ENCODE measurements at regions not wholly inside any gene's neighbourhood (a gene's known extent, or its start where the extent isn't known, plus 50 kb on each side); places are given as distances from the start of the nearest gene placed in this dataset.

DNA sequence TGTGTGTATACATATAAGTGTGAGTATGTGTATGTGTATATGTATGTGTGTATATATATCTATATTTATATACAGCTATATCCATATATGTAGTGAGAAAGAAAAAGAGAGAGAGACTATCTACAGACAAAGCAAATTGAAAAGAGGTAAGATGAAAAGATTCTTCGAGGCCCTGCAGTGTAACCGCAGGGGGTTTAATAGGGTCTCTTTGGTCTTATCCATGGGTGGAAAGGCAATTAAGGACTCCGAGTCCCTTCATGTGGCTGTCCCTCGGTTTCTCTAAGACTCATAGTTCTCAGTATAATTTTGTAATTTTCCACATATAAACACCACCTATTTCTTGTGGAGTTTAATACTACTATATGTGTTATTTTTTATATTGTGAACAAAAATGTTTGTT lies 50.6 kb upstream of the JAZF1 start:
- no peak for DNase-seq (ENCODE audit: low read depth)

DNA sequence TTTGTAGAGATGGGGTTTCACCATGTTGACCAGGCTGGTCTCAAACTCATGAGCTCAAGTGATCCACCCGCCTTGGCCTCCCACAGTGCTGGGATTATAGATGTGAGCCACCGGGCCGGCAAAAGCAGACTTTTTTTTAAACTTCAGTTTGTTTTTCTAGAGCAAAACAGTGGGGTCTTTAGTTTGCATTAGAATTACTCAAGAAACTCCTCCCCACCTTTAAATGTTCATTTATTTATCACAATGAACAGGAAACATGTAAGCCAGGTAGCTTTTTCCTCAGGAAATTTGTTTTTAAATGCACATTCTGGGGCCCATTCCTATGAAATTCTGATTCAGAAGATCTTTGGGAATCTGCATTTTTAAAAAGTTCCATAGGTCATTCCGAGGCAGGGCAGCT lies 56.0 kb upstream of the JAZF1 start:
- DNase-seq (ENCODE audit: low read depth): no peak

DNA sequence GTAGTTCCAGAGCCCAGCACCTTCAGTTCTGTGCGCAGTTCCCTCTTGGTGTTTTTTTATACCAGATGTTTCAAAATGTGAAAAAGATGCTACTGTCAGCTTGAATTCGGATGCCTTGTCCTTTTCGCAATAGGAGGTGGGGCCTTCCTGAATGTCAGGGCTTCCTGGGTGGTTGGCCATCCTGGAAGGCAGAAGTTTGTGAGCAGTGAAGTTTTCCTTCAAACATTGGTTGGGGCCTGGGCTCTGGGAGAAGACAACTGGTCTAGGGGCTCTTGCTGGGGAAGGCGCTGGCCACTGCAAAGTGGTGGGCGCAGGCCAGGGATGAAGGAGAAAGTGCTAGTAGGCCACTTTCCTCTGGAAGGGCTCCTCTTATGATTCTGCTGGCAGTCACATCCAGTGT lies 56.8 kb upstream of the JAZF1 start:
- no peak for DNase-seq (ENCODE audit: low read depth)

DNA sequence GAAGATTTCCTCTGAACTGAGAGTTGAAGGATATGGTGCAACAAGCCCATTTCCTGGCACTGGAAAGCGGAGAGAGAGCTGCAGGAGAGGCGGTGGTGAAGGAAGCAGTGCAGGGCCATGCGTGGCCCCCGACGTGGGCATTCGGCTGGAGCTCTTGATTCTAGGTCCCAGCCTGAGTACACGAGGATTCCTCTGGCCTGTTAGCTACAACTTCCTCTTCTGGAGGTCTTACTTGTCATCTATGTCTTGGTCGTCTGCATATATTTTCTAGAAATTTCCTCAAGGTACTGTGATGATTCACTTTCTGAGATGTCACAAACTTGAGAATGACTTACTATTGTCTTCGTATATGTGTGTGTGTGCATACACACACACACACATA lies 59.2 kb upstream of the JAZF1 start:
- DNase-seq (ENCODE audit: low read depth): no peak

DNA sequence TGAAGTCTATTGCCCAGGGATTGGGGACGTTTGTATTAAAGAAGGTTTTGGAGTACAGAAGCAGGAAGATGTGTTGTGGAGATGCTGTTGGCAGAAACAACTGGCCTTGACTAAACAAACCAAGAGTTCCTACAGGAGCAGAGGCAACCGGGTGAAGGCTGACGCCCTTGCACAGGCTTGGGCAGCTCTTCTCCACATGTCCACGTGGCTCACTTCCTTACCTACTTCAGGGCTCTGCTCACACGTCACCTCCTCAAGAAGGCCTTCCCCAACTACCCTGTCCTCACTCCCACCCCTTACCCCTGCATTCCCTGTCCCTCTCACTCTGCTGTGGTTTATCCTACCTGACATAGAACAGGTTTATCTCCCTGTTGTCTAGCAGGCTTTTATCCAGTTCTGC lies 59.9 kb upstream of the JAZF1 start:
- DNase-seq (ENCODE audit: low read depth): no peak

DNA sequence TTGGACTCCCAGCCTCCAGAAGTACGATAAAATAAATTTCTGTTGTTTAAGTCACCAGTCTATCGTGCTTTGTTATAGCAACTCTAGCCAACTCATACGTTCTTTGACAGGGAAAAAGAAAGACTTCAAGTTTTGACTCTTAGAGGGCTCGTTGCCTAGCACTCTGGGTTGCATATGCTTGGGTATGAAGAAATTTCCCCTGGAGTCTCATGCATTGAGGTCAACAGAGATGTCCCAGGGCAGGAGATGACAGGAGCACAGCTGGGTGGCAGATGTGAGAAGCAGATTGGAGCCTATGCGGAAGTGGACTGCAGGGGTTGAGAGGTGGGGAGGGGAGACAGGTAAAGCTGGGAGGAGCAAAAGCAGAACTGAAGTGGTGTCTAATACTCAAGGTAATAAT lies 63.3 kb upstream of the JAZF1 start:
- no peak for DNase-seq (ENCODE audit: low read depth)

DNA sequence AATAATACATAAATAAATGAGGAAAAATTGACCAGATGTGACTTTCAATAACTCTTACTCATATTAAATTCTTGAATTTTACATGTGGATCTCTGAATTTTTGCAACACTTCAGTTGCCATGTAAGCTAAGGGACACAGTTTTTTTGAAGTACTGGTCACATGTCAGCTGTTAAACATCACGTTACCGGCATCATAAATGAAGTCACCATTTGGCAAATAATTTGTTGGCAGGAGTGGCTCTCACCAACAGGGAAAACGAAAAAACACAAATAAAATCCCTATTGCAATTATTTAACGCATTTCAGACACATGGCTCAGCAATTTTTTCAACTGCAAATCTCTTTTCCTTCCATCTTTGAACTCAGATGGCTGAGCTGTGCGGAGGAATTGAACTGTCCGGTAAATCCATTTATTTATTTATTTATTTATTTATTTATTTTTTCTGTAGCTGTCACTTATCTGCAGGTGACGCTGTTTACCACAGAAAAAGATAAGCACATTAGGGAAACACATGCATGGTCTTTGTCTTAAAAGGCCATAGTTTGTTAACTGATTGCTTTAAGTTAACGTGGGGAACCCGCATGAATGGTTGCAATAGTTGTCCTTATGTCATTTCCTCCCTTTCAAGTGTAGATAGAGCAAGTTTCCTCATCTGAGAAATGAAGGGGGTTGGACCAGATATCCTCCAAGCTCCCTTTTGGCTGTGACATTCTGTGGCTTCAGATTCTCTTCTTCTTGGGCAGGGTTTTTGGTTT lies 64.7 kb upstream of the JAZF1 start:
- DNase-seq (ENCODE audit: low read depth): no peak

DNA sequence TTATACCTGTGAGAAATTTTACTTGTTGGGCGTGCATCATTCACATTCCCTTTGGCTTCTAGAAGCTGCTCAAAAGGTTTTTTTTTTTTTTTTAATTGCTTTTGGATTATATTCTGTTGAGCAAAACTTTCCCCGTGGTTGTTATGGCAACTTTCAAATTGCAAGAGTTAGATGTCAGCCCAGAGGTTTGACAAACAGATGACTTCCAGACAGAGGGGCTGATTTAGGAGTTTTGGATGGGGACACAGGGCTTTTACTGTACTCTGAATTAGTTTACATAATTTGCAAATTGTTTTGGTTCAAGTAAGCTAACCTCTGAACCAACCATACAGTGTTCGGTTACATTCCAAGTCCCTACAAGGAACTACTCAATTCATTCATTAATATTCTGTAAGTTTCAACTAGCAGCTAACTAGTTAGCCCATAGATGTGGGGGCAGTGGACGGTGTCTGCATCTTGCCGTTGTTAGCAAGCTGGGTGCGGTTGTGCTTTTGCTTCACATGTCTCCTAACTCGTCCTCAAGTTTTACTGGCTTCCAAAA lies 66.4 kb upstream of the JAZF1 start:
- DNase-seq (ENCODE audit: low read depth): no peak

DNA sequence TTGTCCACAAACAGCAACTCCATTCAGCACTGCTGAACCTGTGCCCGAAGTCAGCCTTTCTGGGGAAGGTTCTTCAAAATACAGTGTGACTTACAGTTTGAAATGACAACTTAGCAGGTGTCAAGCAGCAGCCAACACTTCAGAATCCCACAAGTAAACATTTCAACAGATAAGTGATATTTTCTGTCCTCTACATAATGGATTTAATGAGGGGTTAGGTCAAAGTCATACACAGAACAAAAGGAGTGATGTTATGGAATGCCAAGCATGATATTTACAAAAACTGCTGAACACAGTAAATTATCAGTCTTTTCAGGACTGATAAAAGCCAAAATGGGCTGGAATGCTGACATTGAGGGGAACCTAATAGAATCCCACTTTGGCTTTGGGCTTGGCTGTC lies 77.6 kb upstream of the JAZF1 start:
- no peak for DNase-seq (ENCODE audit: low read depth)

DNA sequence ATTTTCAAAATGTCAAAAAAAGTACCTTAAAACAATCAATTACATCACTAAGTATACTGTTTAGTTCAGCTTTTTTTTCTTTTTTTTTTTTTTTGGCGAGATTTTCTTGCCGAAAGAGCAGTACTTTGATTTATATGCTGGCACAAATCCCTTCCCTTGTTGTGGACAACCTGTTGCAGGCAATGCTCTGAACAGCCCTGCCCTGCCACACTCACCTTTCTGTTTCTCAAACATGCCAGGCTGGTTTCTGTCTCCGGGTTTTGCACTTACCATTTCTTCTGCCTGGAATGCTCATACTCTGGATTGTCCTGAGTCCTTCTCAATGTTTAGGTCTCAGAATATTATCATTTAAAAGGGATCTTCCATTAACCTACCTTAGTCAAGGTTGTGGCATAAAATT lies 80.4 kb upstream of the JAZF1 start:
- DNase-seq (ENCODE audit: low read depth): no peak

DNA sequence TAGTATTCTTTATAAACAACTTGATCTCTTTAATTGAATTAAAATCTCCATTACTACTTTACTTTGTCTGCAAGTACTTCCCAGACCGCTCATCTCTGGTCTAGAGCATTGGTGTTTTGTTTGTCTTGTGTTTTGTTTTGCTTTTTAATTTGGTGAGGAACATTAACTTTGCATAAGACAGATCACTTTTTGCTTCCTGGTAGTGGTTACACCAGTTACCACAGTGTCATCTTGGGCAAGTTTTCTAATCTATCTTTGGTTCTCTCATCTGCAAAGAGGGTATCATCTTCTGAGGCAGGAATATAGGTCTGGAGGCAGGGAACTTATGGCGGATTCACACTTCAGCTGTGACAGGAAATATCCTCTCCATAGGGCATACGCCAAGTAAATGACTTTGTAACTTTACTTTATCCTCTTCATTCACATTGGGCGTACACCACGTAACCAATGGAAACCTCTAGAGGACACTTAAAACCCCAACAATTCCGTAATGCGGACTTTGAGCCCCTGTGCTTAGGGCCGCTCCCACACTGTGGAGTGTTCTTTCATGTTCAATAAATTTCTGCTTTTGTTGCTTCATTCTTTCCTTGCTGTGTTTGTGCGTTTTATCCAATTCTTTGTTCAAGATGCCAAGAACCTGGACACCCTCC lies 83.2 kb upstream of the JAZF1 start:
- no peak for DNase-seq (ENCODE audit: low read depth)

DNA sequence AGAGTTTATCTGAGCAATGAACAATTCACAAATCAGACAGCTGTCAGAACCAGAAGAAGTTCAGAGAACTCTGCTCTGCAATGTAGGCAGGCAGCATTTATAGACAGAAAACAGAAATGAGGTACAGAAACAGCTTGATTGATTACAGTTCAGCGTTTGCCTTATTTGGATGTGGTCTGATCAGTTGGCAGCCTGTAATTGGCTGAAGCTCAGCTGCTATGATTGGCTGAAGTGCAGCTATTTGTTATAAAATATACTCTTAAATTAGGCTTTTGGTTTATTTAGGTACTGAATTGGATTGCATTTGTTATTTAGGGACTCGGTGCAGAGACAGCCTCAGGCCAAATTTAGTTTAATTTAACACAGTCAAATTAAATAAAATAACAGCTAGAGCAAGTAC lies 85.8 kb upstream of the JAZF1 start:
- DNase-seq (ENCODE audit: low read depth): no peak

DNA sequence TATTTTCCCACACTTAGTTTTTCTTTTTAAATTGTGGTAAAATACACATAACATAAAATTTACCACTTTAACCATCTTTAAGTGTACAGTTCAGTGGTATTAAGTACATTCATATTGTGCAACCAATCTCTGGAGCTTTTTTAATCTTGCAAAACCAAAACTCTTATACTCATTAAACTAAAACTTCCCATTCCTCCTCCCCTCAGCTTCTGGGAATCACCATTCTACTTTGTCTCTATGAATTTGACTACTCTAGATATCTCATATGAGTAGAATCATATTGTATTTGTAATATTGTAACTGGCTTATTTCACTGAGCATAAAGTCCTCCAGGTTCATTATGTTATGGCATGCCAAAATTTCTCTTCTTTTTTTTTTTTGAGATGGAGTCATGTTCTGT lies 86.4 kb upstream of the JAZF1 start:
- DNase-seq (ENCODE audit: low read depth): no peak

DNA sequence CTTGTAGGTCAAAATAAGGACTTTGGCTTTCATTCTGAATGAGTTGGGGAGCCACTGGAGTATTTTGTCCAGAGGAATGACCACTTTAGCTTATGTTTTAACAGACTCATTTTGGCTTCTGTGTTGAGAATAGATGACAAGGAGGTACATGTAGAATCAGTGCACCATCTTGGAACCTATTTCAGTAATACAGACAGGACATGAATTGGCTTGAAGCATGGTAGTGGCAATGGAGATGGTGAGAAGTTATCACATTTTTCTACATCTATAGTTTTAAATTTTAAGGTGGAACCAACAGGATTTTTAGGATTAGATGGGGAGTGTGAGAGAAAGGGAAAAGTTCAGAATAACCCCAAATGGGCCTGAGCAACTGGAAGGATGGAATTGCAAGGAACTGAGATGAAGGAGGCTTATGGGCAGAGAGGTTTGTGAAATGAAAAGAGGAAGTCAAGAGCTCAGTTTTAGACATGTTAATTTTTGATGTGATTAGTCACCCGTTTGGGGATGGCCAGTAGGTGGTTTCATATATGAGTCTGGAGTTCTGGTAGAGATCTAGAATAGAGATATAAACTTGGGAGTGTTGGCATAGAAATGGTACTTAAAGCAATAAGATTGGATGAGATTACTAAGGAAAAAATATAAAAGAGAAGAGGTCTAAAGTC lies 89.2 kb upstream of the JAZF1 start:
- no peak for DNase-seq (ENCODE audit: low read depth)

DNA sequence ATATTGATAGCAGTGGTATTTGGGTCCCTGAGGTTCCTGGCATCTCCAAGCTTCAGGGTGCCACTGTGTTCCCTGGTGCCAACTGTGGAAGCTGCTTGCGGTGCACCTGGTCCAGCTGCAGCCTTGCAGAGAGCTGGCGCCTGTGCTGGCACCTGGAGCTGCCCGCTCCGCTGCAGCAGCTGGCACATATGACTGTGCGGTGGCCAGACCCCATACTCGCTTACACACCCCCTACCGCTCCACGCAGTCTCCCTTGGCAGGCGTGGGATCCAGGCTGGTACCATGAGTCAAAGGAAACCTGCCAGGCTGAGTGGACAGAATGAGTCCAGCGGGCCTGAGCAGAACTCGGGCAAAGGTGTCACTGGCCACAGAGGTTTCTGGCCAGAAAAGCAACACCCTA lies 89.9 kb upstream of the JAZF1 start:
- no peak for DNase-seq (ENCODE audit: low read depth)

DNA sequence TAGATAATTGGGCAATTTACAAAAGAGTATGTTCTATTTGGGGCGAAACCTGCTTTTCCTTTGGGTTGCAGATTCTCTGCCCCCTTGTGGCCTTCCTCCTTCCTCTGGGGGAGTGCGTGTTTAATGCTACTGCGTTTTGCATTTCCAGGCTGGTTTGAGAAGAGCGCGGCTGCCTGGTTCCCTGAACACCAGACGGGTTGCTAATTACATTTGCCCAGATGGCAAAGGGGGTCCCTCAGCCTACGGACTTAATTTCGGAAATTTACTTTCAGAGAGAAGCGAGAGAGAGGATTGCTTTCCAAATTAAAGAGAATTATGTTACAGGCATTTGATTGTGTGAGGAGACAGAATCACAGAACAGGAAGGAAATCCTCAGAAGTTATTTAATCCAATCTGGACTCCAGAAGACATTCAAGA lies 91.9 kb upstream of the JAZF1 start:
- peak; percentile 53 for DNase-seq (ENCODE audit: low read depth)

DNA sequence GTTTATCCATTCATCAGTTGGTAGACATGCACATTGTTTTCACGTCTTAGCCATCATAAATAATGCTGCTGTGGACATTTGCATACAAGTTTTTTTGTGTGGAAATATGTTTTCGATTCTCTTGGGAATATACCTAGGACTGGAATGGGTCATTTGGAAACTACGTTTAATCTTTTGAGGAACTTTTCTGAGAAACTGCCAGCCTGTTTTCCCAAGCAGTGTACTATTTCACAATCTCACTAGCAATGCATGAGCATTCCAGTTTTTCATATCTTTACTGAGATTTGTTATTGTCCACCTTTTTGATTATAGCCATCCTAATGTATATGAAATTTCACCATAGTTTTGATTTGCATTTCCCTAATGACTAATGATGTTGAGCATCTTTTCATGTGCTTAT lies 95.7 kb upstream of the JAZF1 start:
- DNase-seq (ENCODE audit: low read depth): no peak

DNA sequence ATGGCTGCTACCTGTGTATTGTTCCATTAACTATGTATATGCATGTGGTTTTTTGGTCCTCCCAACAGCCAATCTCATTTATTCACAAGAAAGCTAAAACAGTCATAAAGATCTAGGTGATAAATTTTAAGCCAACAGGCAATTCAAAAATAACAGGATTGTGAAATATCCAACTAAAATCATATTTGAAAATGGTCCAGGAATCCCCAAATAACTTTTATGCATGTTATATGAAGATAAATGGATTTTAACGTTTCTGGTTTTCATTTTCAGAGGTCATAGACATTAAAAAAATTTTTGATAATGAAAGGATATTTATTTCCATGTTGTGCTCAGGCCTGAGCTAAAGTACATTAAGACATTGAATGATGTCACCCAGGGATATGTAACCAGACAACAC lies 96.8 kb upstream of the JAZF1 start:
- DNase-seq (ENCODE audit: low read depth): no peak

DNA sequence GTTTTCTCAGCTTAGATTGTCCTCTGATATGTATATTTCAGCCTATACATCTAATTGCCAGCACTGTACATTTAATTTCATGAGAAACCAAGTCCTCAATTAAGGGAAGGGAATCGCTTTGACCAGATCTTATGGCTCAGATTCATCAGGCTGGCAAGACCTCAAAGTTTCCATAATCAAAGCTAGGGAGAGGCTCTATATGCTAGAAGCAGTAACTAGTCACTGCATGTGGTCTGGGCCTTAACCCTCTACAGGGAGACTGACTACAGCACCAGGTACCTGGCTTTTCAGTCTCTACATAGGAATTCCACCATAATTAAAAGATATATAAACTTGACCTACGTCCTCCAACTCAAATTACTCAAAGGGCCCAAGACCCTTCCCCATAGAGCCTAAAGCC lies 97.4 kb upstream of the JAZF1 start:
- no peak for DNase-seq (ENCODE audit: low read depth)

DNA sequence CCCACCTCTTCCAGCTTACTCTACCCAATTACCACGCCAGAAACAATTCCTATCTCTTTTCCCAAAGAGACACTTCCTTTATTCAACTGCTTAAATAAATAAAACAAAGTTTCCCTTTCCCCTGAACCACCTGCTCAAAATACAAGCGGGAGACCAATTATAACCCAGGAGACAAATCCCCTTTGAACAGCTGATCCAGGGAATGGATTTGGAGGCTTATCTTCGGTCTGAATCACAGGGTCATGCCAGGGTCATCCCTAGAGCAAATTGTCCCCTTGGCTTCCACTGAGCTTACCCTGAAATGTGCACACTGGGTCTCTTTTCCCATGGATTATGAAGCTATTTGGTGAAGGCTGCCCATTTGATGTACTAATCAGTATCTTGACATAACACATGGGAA lies 99.9 kb upstream of the JAZF1 start:
- no peak for DNase-seq (ENCODE audit: low read depth)

DNA sequence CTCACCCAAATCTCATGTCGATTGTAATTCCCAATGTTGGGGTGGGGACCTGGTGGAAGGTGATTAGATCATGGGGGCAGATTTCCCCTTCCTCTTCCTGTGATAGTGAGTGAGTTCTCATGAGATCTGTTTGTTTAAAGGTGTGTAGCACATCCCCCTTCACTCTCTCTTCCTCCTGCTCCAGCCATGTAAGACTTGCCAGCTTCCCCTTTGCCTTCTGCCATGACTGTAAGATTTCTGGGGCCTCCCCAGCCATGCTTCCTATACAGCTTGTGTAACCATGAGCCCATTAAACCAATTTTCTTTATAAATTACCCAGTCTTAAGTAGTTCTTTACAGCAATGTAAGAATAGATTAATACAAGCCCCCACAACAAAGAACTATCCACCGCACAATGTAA lies 109.9 kb upstream of the JAZF1 start:
- no peak for DNase-seq (ENCODE audit: low read depth)

DNA sequence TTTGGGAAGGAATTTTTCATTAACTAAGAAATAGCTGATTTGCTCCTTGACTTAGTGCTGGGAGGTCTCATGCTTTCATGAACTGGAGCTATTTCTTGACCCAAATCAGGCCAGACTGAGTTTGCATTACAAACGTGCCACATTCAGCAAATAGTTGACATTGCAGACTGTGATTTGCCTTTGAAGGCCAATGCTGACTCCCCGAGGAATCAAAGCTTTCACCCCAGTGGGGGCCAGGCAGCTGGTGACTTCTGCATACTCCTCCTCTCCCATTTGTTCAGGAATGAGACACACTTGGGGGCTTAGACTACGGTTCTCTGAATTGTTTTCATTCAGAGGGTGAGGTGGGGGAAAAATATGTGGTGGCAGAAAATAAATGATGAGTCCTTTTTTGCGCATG lies 111.0 kb upstream of the JAZF1 start:
- no peak for DNase-seq (ENCODE audit: low read depth)

DNA sequence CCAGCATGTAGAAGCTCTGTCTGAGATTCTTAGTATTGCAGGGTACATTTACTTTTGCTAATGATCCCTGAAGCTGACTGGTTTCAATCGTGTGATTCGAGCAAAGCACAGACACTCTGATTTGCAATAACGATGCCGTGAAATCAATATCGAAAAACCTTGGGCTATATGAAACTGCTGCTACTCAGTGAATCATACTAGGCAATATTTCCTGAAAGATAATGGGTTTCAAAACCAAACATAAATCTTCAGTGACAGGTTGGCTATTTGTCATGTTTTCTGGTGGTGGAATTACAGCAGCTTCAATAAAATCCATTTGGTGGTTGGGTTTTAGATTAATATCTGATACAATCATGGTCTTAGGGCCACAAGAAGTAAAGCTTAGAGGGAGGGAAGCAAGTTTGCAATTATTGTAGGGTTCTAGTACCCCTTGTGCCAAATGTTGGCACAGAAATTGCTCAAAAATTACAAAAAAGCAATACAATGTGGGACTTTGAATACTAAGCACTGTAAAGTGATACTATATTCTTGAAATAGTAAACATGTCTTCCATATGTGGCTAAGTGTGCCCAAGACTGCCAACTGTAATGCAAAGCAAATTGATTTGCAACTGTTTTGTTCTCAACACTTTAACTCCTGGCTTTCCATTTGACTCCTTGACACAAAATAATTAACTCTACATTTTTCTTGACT lies 112.4 kb upstream of the JAZF1 start:
- DNase-seq (ENCODE audit: low read depth): no peak
